T-helper 17 cell (primary cell): ENCODE measurements at regions not wholly inside any gene's neighbourhood (a gene's known extent, or its start where the extent isn't known, plus 50 kb on each side); places are given as distances from the start of the nearest gene placed in this dataset.
"Not testable (repeated sequence)": the region's sequence is repeated elsewhere in the genome, so short reads cannot be mapped to it uniquely, and the experiment has no call there.

Experiments used
- ATAC-seq: fragments of 150-1000 bp; cut with Tn5 transposase; 2 replicates; pipeline ENCODE4 v1.10.0; 2021; ENCODE audit warnings: mild to moderate bottlenecking, moderate library complexity
- DNase-seq, 3 donors: peaks; one replicate each; pipeline versions ENCODE4 v3.0.0 to v3.0.0-alpha.2; 2020 to 2021
- H3K9me3 ChIP-seq: one replicate; pipeline ENCODE4 v1.7.0; 2013; ENCODE audit warnings: low read length, mild to moderate bottlenecking; ENCODE audit not compliant: control insufficient read depth, poor library complexity, severe bottlenecking
- H3K27ac Mint-ChIP-seq: one replicate; pipeline ENCODE4 v1.8.0; 2022; ENCODE audit warnings: mild to moderate bottlenecking, moderate library complexity, mixed read lengths
- H3K27me3 Mint-ChIP-seq: one replicate; pipeline ENCODE4 v1.8.0; 2022; ENCODE audit warnings: mixed read lengths
- H3K36me3 Mint-ChIP-seq: one replicate; pipeline ENCODE4 v1.8.0; 2022; ENCODE audit warnings: low read depth, mixed read lengths
- H3K4me1 Mint-ChIP-seq: one replicate; pipeline ENCODE4 v1.8.0; 2022; ENCODE audit warnings: mild to moderate bottlenecking, mixed read lengths
- H3K4me3 Mint-ChIP-seq: one replicate; pipeline ENCODE4 v1.8.0; 2022; ENCODE audit warnings: mild to moderate bottlenecking, moderate library complexity, mixed read lengths

DNA sequence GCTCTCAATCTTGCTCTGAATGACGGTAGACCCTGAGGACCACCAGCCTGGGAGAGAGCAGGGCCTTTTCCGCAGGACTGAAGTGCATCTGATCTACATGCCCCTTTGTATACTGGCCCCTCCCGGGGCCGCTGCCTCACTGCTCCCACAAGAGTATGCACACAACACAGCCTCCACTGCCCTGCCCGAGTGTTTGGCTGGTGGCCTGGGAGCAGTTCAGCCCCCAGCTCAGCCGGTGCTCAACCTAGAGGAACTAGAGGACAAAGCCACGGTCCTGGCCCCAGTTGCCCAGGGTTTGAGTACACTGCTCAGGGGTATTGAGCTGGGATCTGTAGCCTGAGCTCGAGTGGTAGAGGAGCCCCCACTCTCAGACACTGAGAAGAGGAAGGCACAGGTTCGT lies 118.9 kb upstream of the CAB39 start:
- ATAC-seq (no peak), DNase-seq (no peak)
- H3K9me3 ChIP-seq, result no peaks in the 10 kb centered on the region
- Mint-ChIP-seq H3K4me3 (no peak overlapping the region), H3K27me3 (no peaks in the 10 kb centered on the region), H3K36me3 (peaks cover 2% of the 10 kb centered on the region), H3K4me1 (peaks cover 32% of the 10 kb centered on the region), H3K27ac (no peak overlapping the region)

DNA sequence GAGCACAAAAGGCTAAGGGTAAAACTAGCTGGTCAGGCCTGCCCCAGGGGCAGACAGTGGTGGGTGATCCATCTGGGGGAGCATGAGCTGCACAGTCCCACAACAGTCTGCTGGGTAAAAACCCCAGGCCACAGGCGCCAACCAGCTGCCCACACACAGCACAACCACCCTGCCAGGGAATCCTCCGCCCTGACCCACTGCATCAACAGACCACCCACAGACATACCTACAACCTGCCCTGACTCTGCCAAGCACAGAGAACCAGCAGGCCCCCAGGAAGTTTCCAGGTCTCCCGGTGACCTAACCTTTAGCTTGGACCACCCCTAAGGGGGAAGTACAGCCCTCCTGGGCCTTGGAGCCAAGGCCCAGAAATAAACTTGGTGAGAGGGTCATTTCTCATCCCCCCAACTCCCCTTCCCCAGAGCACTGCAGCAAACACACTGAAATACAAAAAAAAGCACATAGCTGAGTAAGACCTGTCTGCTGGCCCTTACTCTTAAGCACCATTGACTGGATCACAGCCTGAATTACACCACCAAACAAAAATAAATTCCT lies 118.3 kb upstream of the CAB39 start:
- H3K4me3 Mint-ChIP-seq, result no peak overlapping the region
- DNase-seq (no peak), ATAC-seq (no peak)
- peaks cover 2% of the 10 kb centered on the region for H3K36me3 Mint-ChIP-seq
- no peaks in the 10 kb centered on the region for H3K9me3 ChIP-seq
- H3K4me1 Mint-ChIP-seq, result peaks cover 32% of the 10 kb centered on the region
- H3K27ac Mint-ChIP-seq, result no peak overlapping the region
- H3K27me3 Mint-ChIP-seq, result no peaks in the 10 kb centered on the region

DNA sequence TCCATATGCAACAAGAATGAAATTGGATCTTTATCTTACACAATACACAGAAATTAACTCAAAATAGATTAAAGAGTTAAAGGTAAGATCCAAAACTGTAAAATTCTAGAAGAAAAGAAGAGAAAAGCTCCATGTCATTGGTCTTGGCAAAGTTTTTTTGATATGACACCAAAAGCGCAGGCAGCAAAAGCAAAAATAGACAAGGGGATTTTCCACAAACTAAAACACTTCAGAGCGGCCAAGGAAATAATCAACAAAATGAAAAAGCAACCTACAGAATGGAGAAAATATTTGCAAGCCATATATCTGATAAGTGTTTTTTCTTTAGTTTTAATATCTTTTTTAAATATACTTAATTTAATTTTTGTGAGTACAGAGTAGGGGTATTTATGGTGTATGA lies 112.8 kb upstream of the CAB39 start:
- peaks cover 33% of the 10 kb centered on the region for H3K4me1 Mint-ChIP-seq
- ATAC-seq (no peak), DNase-seq (no peak)
- peak overlapping the region; percentile 89 for H3K27ac Mint-ChIP-seq
- no peaks in the 10 kb centered on the region for H3K9me3 ChIP-seq
- H3K4me3 Mint-ChIP-seq, result no peak overlapping the region
- no peaks in the 10 kb centered on the region for H3K27me3 Mint-ChIP-seq
- H3K36me3 Mint-ChIP-seq, result no peaks in the 10 kb centered on the region

DNA sequence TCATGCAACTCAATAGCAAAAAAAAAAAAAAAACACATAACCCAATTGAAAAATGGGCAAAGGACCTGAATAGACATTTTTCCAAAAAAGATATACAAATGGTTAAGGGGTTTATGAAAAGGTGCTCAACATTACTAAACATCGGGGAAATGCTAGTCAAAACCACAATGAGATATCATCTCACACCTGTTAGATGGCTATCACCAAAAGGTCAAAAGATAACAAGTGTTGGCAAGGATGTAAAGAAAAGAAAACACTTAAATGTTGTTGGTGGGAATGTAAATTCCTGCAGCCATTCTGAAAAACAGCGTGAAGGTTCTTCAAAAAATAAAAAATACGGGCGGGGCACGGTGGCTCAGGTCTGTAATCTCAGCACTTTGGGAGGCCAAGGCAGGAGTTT lies 112.4 kb upstream of the CAB39 start:
- Mint-ChIP-seq H3K4me3 (peak overlapping the region; percentile 74), H3K4me1 (peaks cover 31% of the 10 kb centered on the region), H3K27me3 (no peaks in the 10 kb centered on the region), H3K36me3 (no peaks in the 10 kb centered on the region), H3K27ac (peak overlapping the region; percentile 89)
- DNase-seq (no peak), ATAC-seq (peak; percentile 9)
- H3K9me3 ChIP-seq, result no peaks in the 10 kb centered on the region

DNA sequence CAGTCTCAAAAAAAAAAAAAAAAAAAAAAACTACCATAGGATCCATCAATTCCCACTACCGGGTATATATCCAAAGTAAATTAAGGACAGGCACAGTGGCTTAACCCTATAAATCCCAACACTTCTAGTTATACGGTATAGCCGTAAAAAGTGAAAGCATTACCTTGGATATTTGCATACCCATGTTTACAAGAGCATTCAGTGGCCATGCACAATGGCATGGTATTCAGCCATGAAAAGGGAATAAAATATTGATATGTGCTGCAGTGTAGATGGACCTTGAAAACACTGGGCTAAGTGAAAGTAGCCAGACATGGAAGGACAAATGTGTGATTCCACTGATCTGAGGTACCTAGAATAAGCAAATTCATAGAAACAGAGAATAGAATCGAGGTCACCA lies 111.8 kb upstream of the CAB39 start:
- Mint-ChIP-seq H3K27me3 (no peaks in the 10 kb centered on the region), H3K36me3 (no peaks in the 10 kb centered on the region), H3K4me3 (peak overlapping the region; percentile 74), H3K4me1 (peaks cover 31% of the 10 kb centered on the region), H3K27ac (peak overlapping the region; percentile 89)
- no peaks in the 10 kb centered on the region for H3K9me3 ChIP-seq
- ATAC-seq, result no peak
- DNase-seq, result no peak

DNA sequence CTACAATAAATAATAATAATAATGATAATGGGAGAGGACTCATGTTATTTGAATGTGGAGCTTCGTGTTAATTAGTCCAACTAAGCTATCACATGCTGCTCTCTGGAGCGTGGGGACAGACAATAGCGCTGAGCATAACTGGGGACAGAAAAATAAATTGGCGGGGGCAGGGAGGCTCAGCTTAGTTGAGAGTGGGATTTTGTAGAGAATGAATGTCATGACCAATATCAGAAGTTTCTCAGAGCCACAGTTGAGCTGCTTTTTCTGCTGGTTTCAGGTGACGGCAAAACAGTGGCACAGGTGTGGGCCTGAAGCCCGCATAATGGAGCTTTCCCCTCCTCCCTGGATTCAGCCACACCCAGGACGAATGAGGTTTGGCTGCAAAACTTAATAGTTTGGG lies 111.1 kb upstream of the CAB39 start:
- Mint-ChIP-seq H3K4me1 (peaks cover 33% of the 10 kb centered on the region), H3K27me3 (no peaks in the 10 kb centered on the region), H3K4me3 (peak overlapping the region; percentile 74), H3K27ac (peak overlapping the region; percentile 89), H3K36me3 (no peaks in the 10 kb centered on the region)
- DNase-seq (no peak), ATAC-seq (no peak)
- no peaks in the 10 kb centered on the region for H3K9me3 ChIP-seq

DNA sequence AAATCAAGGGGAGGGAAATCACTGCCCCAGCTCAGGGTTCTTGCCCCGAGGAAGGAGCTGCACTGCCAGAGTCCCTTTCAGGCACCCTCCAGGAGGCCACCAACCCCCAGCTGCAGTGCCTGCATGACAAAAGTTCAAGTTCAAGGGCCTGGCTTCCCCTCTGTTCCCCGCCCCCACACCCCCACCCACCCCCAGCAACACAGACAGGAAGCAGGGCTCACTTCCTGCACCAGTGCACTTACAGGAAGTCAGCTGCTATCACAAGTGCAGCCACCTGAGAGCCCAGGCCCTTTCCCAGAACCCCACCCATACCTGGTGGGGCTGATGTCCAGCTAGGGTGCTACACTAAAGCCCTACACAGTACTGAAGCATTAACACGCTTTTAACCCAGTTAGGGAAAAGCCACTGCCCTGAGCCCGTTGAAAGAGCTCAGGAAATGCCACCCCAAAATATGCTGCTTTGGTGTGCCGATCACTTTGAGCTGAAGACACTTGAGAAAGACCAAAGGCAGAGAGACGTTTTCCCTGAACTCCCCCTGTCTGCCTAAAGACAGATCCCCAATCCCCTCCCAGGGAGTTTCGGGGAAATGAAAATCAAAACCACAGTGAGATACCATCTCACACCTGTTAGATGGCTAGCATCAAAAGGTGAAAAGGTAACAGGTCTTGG lies 109.9 kb upstream of the CAB39 start:
- peaks cover 29% of the 10 kb centered on the region for H3K4me1 Mint-ChIP-seq
- H3K9me3 ChIP-seq, result no peaks in the 10 kb centered on the region
- peak overlapping the region; percentile 71 for H3K4me3 Mint-ChIP-seq
- DNase-seq, result peak in 1 of 3 donors; percentile 28
- no peaks in the 10 kb centered on the region for H3K27me3 Mint-ChIP-seq
- no peaks in the 10 kb centered on the region for H3K36me3 Mint-ChIP-seq
- ATAC-seq, result peak; percentile 84
- peak overlapping the region; percentile 83 for H3K27ac Mint-ChIP-seq

DNA sequence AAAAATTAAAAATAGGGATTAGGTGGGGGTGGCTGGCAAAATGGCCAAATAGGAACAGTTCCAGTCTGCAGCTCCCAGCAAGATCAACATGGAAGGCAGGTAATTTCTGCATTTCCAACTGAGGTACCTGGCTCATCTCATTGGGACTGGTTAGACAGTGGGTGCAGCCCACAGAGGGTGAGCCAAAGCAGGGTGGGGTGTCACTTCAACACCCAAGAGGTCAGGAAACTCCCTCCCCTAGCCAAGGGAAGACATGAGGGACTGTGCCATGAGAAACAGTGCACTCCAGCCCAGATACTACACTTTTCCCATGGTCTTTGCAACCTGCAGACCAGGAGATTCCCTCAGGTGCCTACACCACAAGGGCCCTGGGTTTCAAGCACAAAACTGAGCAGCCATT lies 109.3 kb upstream of the CAB39 start:
- H3K4me3 Mint-ChIP-seq, result peak overlapping the region; percentile 71
- H3K27me3 Mint-ChIP-seq, H3K9me3 ChIP-seq, ATAC-seq, H3K36me3 Mint-ChIP-seq, DNase-seq: not testable (repeated sequence)
- H3K27ac Mint-ChIP-seq, result peak overlapping the region; percentile 83
- peaks cover 23% of the 10 kb centered on the region for H3K4me1 Mint-ChIP-seq

DNA sequence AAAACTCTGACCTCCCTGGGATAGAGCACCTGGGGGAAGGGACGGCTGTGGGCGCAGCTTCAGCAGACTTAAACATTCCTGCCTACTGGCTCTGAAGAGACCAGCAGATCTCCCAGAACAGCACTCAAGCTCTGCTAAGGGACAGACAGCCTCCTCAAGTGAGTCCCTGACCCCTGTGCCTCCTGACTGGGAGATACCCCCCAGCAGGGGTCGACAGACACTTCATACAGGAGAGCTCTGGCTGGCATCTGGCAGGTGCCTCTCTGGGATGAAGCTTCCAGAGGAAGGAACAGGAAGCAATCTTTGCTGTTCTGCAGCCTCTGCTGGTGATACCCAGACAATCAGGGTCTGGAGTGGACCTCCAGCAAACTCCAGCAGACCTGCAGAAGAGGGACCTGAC lies 108.5 kb upstream of the CAB39 start:
- not testable (repeated sequence) for H3K9me3 ChIP-seq, H3K27me3 Mint-ChIP-seq, H3K36me3 Mint-ChIP-seq, DNase-seq, H3K27ac Mint-ChIP-seq, ATAC-seq, H3K4me3 Mint-ChIP-seq
- H3K4me1 Mint-ChIP-seq, result peaks cover 23% of the 10 kb centered on the region

DNA sequence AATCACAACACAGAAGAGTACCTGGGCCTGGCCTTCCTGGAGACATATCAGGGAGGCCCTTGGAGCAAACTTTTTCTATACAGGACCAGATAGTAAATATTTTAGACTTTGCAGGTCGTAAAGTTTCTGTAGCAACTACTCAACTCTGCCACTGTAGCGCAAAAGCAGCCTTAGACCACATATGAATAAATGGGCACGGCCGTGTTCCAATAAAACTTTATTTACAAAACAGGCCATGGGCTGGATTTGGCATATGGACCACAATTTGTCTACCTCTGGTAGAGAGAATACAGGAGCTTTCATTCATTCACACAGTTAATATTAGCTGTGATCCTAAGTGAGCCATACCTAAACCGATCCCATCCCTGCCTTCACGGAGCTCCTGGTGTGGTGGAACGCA lies 98.6 kb upstream of the CAB39 start:
- no peaks in the 10 kb centered on the region for H3K9me3 ChIP-seq
- Mint-ChIP-seq H3K36me3 (peaks cover 2% of the 10 kb centered on the region), H3K27me3 (no peaks in the 10 kb centered on the region), H3K4me1 (peaks cover 10% of the 10 kb centered on the region), H3K27ac (no peak overlapping the region), H3K4me3 (no peak overlapping the region)
- DNase-seq (no peak), ATAC-seq (no peak)

DNA sequence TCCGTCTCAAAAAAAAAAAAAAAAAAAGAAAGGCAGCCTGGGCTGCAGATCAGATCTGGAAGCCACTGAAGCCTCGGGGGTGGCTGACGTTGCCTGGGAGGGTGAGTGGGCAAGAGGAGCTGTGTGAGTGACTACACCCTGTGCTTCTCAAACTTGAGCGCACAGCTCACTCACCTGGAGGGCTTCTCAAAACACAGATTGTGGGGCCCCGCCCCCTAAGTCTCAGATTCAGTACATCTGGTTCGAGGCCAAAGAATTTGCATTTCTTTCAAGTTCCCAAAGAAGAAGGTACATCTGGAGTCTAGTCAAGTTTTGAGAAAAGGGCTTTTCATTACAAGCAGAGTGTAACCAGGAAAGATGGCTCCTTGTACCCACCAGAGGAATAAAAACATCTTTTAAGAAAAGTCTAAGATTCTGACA lies 97.7 kb upstream of the CAB39 start:
- ATAC-seq, result peak; percentile 66
- Mint-ChIP-seq H3K27ac (peak overlapping the region; percentile 21), H3K4me1 (peaks cover 10% of the 10 kb centered on the region)

DNA sequence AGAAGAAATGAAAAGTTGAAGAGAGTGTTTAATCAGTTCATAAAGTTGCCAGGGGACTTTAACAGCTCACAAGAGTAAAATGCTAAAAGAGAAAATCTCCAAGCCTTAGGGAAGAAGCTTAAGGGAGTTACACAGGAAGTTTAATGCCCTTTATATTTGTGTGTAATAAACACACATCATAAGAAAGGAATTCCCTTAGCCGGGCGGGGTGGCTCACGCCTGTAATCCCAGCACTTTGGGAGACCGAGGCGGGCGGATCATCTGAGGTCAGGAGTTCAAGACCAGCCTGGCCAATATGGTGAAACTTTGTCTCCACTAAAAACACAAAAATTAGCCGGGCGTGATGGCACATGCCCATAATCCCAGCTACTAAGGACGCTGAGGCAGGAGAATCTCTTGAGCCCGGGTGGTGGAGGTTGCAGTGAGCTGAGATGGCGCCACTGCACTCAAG lies 95.4 kb upstream of the CAB39 start:
- H3K27me3 Mint-ChIP-seq, H3K9me3 ChIP-seq, H3K4me3 Mint-ChIP-seq, ATAC-seq, DNase-seq, H3K4me1 Mint-ChIP-seq, H3K27ac Mint-ChIP-seq, H3K36me3 Mint-ChIP-seq: not testable (repeated sequence)

More for the DNA sequence above, 97.7 kb upstream of the CAB39 start:
- Mint-ChIP-seq H3K4me3 (no peak overlapping the region), H3K27me3 (no peaks in the 10 kb centered on the region), H3K36me3 (peaks cover 2% of the 10 kb centered on the region)
- no peak for DNase-seq
- no peaks in the 10 kb centered on the region for H3K9me3 ChIP-seq

DNA sequence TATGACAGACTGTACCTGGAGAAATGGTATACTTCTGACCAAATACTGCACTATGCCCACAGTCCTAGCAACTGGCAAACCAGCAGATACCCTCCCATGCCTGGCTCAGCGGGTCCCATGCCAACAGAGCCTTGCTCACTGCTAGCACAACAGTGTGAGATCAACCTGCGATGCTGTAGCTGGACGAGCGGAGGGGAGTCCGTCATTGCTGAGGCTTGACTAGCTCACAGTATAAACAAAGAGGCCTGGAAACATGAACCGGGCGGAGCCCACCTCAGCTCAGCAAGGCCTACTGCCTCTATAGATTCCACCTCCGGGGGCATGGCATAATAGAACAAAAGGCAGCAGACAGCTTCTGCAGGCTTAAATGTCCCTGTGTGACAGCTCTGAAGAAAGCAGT lies 93.2 kb upstream of the CAB39 start:
- Mint-ChIP-seq H3K4me1 (no peaks in the 10 kb centered on the region), H3K4me3 (no peak overlapping the region), H3K27ac (no peak overlapping the region), H3K36me3 (peaks cover 4% of the 10 kb centered on the region), H3K27me3 (no peaks in the 10 kb centered on the region)
- DNase-seq (no peak), ATAC-seq (no peak)
- H3K9me3 ChIP-seq, result no peaks in the 10 kb centered on the region

DNA sequence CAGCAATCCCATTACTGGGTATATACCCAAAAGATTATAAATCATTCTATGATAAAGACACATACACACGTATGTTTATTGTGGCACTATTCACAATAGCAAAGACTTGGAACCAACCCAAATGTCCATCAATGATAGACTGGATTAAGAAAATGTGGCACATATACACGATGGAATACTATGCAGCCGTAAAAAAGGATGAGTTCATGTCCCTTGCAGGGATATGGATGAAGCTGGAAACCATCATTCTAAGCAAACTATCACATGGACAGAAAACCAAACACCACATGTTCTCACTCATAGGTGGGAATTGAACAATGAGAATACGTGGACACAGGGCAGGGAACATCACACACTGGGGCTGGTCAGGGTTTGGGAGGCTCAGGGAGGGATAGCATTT lies 87.4 kb upstream of the CAB39 start:
- not testable (repeated sequence) for ATAC-seq, H3K27ac Mint-ChIP-seq, H3K36me3 Mint-ChIP-seq, DNase-seq, H3K4me1 Mint-ChIP-seq, H3K4me3 Mint-ChIP-seq, H3K27me3 Mint-ChIP-seq, H3K9me3 ChIP-seq
